ENCODE measurements at regions not wholly inside any gene's neighbourhood (a gene's known extent, or its start where the extent isn't known, plus 50 kb on each side); places are given as distances from the start of the nearest gene placed in this dataset.

- no peaks in the 10 kb centered on the region for H3K9me3 ChIP-seq (ENCODE audit: control insufficient read depth, insufficient read depth, low read length)
- peaks cover 30% of the 10 kb centered on the region for H3F3A ChIP-seq (ENCODE audit: control insufficient read depth, insufficient read depth)
- peaks cover 95% of the 10 kb centered on the region for H3K4me1 ChIP-seq (ENCODE audit: control insufficient read depth, low read length)
- H3K27me3 ChIP-seq (ENCODE audit: control insufficient read depth, low read length), result no peaks in the 10 kb centered on the region
- peak overlapping the region; percentile 47 for H3K4me3 ChIP-seq (ENCODE audit: low read length)
- no peaks in the 10 kb centered on the region for H3K79me2 ChIP-seq (ENCODE audit: control insufficient read depth, low read length)
- peaks cover 3% of the 10 kb centered on the region; the same call in 1 of the 2 replicates for H3K36me3 ChIP-seq (ENCODE audit: control insufficient read depth, low read length)
- peak overlapping the region; percentile 71 for H3K27ac ChIP-seq (ENCODE audit: low read depth, low read length)
- TF ChIP-seq EZH2phosphoT487 (IDR thresholded peaks at IDR 0.05; ENCODE audit: borderline replicate concordance, low read length) (no peak), CTCF (IDR thresholded peaks at IDR 0.05; ENCODE audit: low read depth, low read length, poor library complexity, severe bottlenecking) (no peak)
- H3K9me2 ChIP-seq (replicated peaks; ENCODE audit: control insufficient read depth, low read length), result no peaks in the 10 kb centered on the region
- no peaks in the 10 kb centered on the region for H4K20me1 ChIP-seq (ENCODE audit: control insufficient read depth, insufficient read depth, low read depth, low read length)
- peak overlapping the region; percentile 70 for H3K4me2 ChIP-seq (ENCODE audit: low read length)
Measured at GRCh38 chr7:50145801-50146338, 52.8 kb upstream of the ZPBP start.

- Histone ChIP-seq H3K9me2 (replicated peaks; ENCODE audit: control insufficient read depth, low read length) (no peaks in the 10 kb centered on the region), H3F3A (ENCODE audit: control insufficient read depth, insufficient read depth) (peaks cover 23% of the 10 kb centered on the region), H3K4me2 (ENCODE audit: low read length) (0 out of 2 replicates have a peak overlapping the region, but pooled peaks have one; percentile 20), H3K27ac (ENCODE audit: low read depth, low read length) (no peak overlapping the region), H3K4me1 (ENCODE audit: control insufficient read depth, low read length) (peaks cover 89% of the 10 kb centered on the region), H3K27me3 (ENCODE audit: control insufficient read depth, low read length) (no peaks in the 10 kb centered on the region), H3K4me3 (ENCODE audit: low read length) (no peak overlapping the region), H4K20me1 (ENCODE audit: control insufficient read depth, insufficient read depth, low read depth, low read length) (no peaks in the 10 kb centered on the region), H3K9me3 (ENCODE audit: control insufficient read depth, insufficient read depth, low read length) (no peaks in the 10 kb centered on the region), H3K79me2 (ENCODE audit: control insufficient read depth, low read length) (no peaks in the 10 kb centered on the region), H3K36me3 (ENCODE audit: control insufficient read depth, low read length) (peaks cover 3% of the 10 kb centered on the region; the same call in 1 of the 2 replicates)
- TF ChIP-seq CTCF (IDR thresholded peaks at IDR 0.05; ENCODE audit: low read depth, low read length, poor library complexity, severe bottlenecking), result no peak
- TF ChIP-seq EZH2phosphoT487 (IDR thresholded peaks at IDR 0.05; ENCODE audit: borderline replicate concordance, low read length), result no peak
Measured at GRCh38 chr7:50145226-50145625, 52.2 kb upstream of the ZPBP start.
